ENCODE measurements at regions not wholly inside any gene's neighbourhood (a gene's known extent, or its start where the extent isn't known, plus 50 kb on each side); places are given as distances from the start of the nearest gene placed in this dataset.

- intact Hi-C loops (cut with DNase I) = no loop called here
Observed at GRCh38 chr16:26189536-26189935, 497.8 kb downstream of the HS3ST4 start.

GRCh38 chr16:26194526-26194925 is 502.8 kb downstream of the HS3ST4 start:
- intact Hi-C loops (cut with DNase I) = no loop called here
- no peak for DNase-seq

More at GRCh38 chr16:26189536-26189935, 497.8 kb downstream of the HS3ST4 start:
- no peak for DNase-seq

- intact Hi-C loops (cut with DNase I) = no loop called here
Observed at GRCh38 chr16:26195225-26195624, 503.5 kb downstream of the HS3ST4 start.

GRCh38 chr16:26196310-26196709 is 504.6 kb downstream of the HS3ST4 start:
- intact Hi-C loops (cut with DNase I) = no loop called here
- no peak for DNase-seq

More at GRCh38 chr16:26195225-26195624, 503.5 kb downstream of the HS3ST4 start:
- DNase-seq = no peak

- DNase-seq = no peak
- intact Hi-C loops (cut with DNase I) = no loop called here
Observed at GRCh38 chr16:26196802-26197201, 505.0 kb downstream of the HS3ST4 start.

- intact Hi-C loops (cut with DNase I) = no loop called here
- no peak for DNase-seq
Observed at GRCh38 chr16:26197707-26198106, 505.9 kb downstream of the HS3ST4 start.

- no peak for DNase-seq
- intact Hi-C loops (cut with DNase I) = no loop called here
Observed at GRCh38 chr16:26198221-26198620, 506.5 kb downstream of the HS3ST4 start.

GRCh38 chr16:26204138-26204537 is 512.4 kb downstream of the HS3ST4 start:
- DNase-seq = no peak
- intact Hi-C loops (cut with DNase I) = no loop called here

GRCh38 chr16:26211542-26211941 is 519.8 kb downstream of the HS3ST4 start:
- no peak for DNase-seq
- intact Hi-C loops (cut with DNase I) = no loop called here

- intact Hi-C loops (cut with DNase I) = no loop called here
- DNase-seq = peak in 1 of 10 donors; percentile 43
Observed at GRCh38 chr16:26212599-26212998, 520.8 kb downstream of the HS3ST4 start.

- DNase-seq = no peak
Observed at GRCh38 chr16:26214581-26215174, 522.9 kb downstream of the HS3ST4 start.

GRCh38 chr16:26220894-26221293 is 529.1 kb downstream of the HS3ST4 start:
- intact Hi-C loops (cut with DNase I) = no loop called here
- no peak for DNase-seq

More at GRCh38 chr16:26214581-26215174, 522.9 kb downstream of the HS3ST4 start:
- intact Hi-C loops (cut with DNase I) = no loop called here

- no peak for DNase-seq
- intact Hi-C loops (cut with DNase I) = no loop called here
Observed at GRCh38 chr16:26231647-26232046, 539.9 kb downstream of the HS3ST4 start.

GRCh38 chr16:26240807-26241206 is 549.0 kb downstream of the HS3ST4 start:
- intact Hi-C loops (cut with DNase I) = no loop called here
- DNase-seq = no peak

- intact Hi-C loops (cut with DNase I) = no loop called here
- no peak for DNase-seq
Observed at GRCh38 chr16:26247063-26247462, 555.3 kb downstream of the HS3ST4 start.

- intact Hi-C loops (cut with DNase I) = no loop called here
Observed at GRCh38 chr16:26252598-26252997, 560.8 kb downstream of the HS3ST4 start.

GRCh38 chr16:26261621-26262020 is 569.9 kb downstream of the HS3ST4 start:
- DNase-seq = no peak
- intact Hi-C loops (cut with DNase I) = no loop called here

More at GRCh38 chr16:26252598-26252997, 560.8 kb downstream of the HS3ST4 start:
- DNase-seq = no peak

- no peak for DNase-seq
- intact Hi-C loops (cut with DNase I) = no loop called here
Observed at GRCh38 chr16:26263406-26263805, 571.6 kb downstream of the HS3ST4 start.

GRCh38 chr16:26267641-26268040 is 575.9 kb downstream of the HS3ST4 start:
- DNase-seq = no peak
- intact Hi-C loops (cut with DNase I) = no loop called here

- no peak for DNase-seq
- intact Hi-C loops (cut with DNase I) = no loop called here
Observed at GRCh38 chr16:26269673-26270072, 577.9 kb downstream of the HS3ST4 start.

- intact Hi-C loops (cut with DNase I) = no loop called here
- DNase-seq = no peak
Observed at GRCh38 chr16:26273607-26274006, 581.8 kb downstream of the HS3ST4 start.

GRCh38 chr16:26275021-26275590 is 583.3 kb downstream of the HS3ST4 start:
- DNase-seq = no peak
- intact Hi-C loops (cut with DNase I) = no loop called here
